PC-3 (cell line): ENCODE measurements at regions not wholly inside any gene's neighbourhood (a gene's known extent, or its start where the extent isn't known, plus 50 kb on each side); places are given as distances from the start of the nearest gene placed in this dataset.

Experiments used
- ATAC-seq: fragments of 200-7000 bp; cut with Tn5 transposase; 2 replicates; pipeline ENCODE4 v1.9.1; 2020; ENCODE audit warnings: mild to moderate bottlenecking, moderate library complexity
- BruUV-seq: library from RNA; stranded (reverse); fragments of 400-500 nt; replicated peaks from 2 replicates; lab custom pipeline; 2021; lab: Mats Ljungman, UMichigan
- CTCF ChIA-PET: fragments of 300-600 bp; sonication (Branson Sonifier 250); formaldehyde crosslinking; loops from one replicate; lab custom pipeline; 2022; ENCODE audit warnings: antibody characterized with exemption; lab: Charles Lee
- POLR2A ChIA-PET: fragments of 300-600 bp; sonication (Branson Sonifier 250); formaldehyde crosslinking; loops from one replicate; lab custom pipeline; 2022; ENCODE audit warnings: antibody characterized with exemption; ENCODE audit not compliant: unreplicated experiment; lab: Charles Lee
- DNase-seq: peaks from one replicate; pipeline ENCODE4 v3.0.0-alpha.2; 2015
- H2AFZ ChIP-seq: fragments of 300-600 bp; sonication (generic); 2 replicates; pipeline ENCODE4 v1.6.0; 2016; ENCODE audit warnings: antibody characterized with exemption, low read length
- H3F3A ChIP-seq: fragments of 300-600 bp; sonication (generic); one replicate; pipeline ENCODE4 v1.6.0; 2017; ENCODE audit warnings: antibody characterized with exemption, low read length, control low read depth, mild to moderate bottlenecking; ENCODE audit not compliant: unreplicated experiment
- H3K27ac ChIP-seq: fragments of 300-600 bp; sonication (generic); 2 replicates; pipeline ENCODE4 v1.5.1; 2016; ENCODE audit warnings: mild to moderate bottlenecking, low read length
- H3K27me3 ChIP-seq: fragments of 300-600 bp; sonication (generic); 2 replicates; pipeline ENCODE4 v1.6.1; 2016; ENCODE audit warnings: low read length, mixed read lengths
- H3K36me3 ChIP-seq: fragments of 300-600 bp; sonication (generic); 2 replicates; pipeline ENCODE4 v1.6.1; 2016; ENCODE audit warnings: low read depth, mixed run types, low read length, mixed read lengths
- H3K4me1 ChIP-seq: fragments of 300-600 bp; sonication (generic); 2 replicates; pipeline ENCODE4 v1.5.1; 2016; ENCODE audit warnings: low read length; ENCODE audit not compliant: insufficient read depth
- H3K4me2 ChIP-seq: fragments of 300-600 bp; sonication (generic); 2 replicates; pipeline ENCODE4 v1.6.0; 2016; ENCODE audit warnings: low read length
- H3K4me3 ChIP-seq: fragments of 300-600 bp; sonication (generic); 2 replicates; pipeline ENCODE4 v1.5.1; 2016; ENCODE audit warnings: mild to moderate bottlenecking, low read length, mixed read lengths
- H3K79me2 ChIP-seq: fragments of 300-600 bp; sonication (generic); 2 replicates; pipeline ENCODE4 v1.6.1; 2017; ENCODE audit warnings: low read length, mixed read lengths
- H3K9ac ChIP-seq: fragments of 300-600 bp; sonication (generic); 2 replicates; pipeline ENCODE4 v1.6.0; 2016; ENCODE audit warnings: mild to moderate bottlenecking, low read length
- H3K9me2 ChIP-seq: fragments of 300-600 bp; sonication (generic); replicated peaks from 2 replicates; pipeline ENCODE4 v1.6.1; 2016; ENCODE audit warnings: mixed run types, low read length, mixed read lengths
- H3K9me3 ChIP-seq: fragments of 300-600 bp; sonication (generic); 2 replicates; pipeline ENCODE4 v1.6.1; 2016; ENCODE audit warnings: low read length, mixed read lengths
- H4K20me1 ChIP-seq: fragments of 300-600 bp; sonication (generic); 2 replicates; pipeline ENCODE4 v1.6.1; 2016; ENCODE audit warnings: low read length, mixed read lengths
- EZH2 ChIP-seq: fragments of 300-600 bp; sonication (generic); IDR thresholded peaks from one replicate; pipeline ENCODE4 v1.6.1; 2017; ENCODE audit warnings: antibody characterized with exemption, mild to moderate bottlenecking, low read length; ENCODE audit not compliant: unreplicated experiment
- EZH2phosphoT487 ChIP-seq: fragments of 300-600 bp; sonication (generic); IDR thresholded peaks from 2 replicates; pipeline ENCODE4 v1.6.1; 2018; ENCODE audit warnings: mild to moderate bottlenecking, antibody characterized with exemption, low read length, borderline replicate concordance
- intact Hi-C: fragments of 100-400 bp; cut with micrococcal nuclease; formaldehyde crosslinking; loops from 2 replicates; pipeline ENCODE4 v1.9.0; 2023
- TF ChIP-seq, protein P1 (sequence below): fragments of 300-600 bp; sonication (generic); conservative IDR thresholded peaks from 2 replicates; pipeline ENCODE4 v1.5.1; 2017; ENCODE audit warnings: antibody characterized with exemption, low read depth, mild to moderate bottlenecking, low read length

DNA sequence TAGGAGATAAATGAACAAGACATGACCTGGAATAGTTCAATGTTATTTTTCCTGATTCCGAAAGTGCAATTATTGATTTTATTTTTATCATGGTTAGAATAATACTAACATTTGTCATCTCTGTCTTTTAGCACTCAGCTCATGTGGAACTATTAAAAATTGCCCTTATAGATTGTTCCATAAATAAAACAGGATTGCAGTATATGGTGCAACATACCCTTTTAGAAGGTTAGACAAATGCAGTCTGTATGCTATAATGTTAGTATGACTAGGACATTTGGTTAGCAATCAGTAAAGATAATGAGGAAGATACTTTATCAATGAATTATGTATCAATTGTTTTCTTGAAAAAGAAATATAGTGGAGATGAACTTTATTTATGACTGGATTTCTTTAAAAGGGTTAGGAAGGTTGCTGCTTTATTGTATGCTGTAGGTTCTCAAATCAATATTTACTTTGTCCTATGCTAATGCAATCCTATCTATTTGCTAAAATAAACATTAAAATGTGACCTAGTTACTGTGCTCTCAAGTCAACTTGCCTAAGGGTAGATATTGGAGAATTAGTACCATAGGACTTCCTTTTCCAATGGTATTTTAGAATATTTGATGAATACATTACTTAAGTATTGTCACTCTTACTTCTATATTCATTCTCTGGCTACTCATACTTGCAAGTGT is 348.9 kb upstream of the ISL1 start:
- Histone ChIP-seq H3K27ac (no peak overlapping the region), H3K4me1 (no peaks in the 10 kb centered on the region), H4K20me1 (no peaks in the 10 kb centered on the region), H3K9me3 (no peaks in the 10 kb centered on the region), H3K9me2 (no peaks in the 10 kb centered on the region), H3F3A (no peaks in the 10 kb centered on the region), H3K79me2 (no peaks in the 10 kb centered on the region), H3K27me3 (0 out of 2 replicates have a peak, but pooled peaks cover 4% of the 10 kb centered on the region), H3K36me3 (no peaks in the 10 kb centered on the region), H3K4me3 (no peak overlapping the region), H2AFZ (no peak overlapping the region), H3K9ac (no peak overlapping the region), H3K4me2 (no peak overlapping the region)
- ChIA-PET CTCF (no interaction called here), POLR2A (no interaction called here)
- intact Hi-C loops = no loop called here
- no peak for TF ChIP-seq EZH2phosphoT487
- ATAC-seq (no peak), DNase-seq (no peak)
- no TSS peak for BruUV-seq

DNA sequence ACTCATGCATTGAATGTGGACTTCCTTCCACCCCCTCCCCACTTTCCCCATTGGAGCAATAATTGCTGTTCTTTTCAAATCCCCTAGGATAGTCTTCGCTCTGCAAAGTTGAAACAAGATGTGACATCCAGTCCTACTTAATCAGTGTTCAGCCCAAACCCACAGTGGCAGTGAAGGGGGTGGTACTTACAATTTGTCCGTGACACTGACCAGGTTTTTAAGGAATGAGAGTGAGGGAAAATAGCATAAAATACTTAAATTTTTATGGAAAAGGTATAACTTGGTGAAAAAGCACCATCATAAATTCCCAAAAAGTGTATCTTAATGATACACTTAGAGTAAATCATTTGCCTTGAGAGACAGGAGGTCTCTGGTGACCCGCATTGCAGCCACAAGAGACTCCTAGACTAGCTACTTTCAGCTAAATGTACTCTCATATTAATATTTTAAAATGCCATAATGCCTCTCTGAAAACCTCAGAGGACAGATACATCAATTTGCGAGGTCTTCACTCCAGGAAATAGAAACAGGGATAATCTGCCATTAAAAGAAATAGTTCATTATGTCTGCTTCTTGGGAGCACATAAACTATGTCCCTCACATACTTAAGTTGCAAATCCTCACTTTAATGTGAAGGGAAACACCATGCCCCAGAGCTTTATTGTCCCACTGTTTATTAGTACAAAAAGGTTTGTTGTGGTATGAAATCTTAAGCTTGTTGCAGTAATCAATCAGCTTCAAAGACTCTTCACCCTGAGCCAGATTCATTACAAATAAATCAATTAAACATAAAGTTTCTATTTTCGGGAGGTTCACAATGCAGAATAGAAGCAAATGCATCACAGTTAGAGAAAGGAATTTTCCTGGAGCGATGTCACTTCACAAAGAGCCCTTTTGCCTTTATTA is 343.6 kb upstream of the ISL1 start:
- ATAC-seq = no peak
- TF ChIP-seq EZH2 (no peak), EZH2phosphoT487 (no peak)
- ChIA-PET CTCF (no interaction called here), POLR2A (no interaction called here)
- H4K20me1 ChIP-seq = no peaks in the 10 kb centered on the region
- no peak overlapping the region for H3K4me2 ChIP-seq
- no peak overlapping the region for H2AFZ ChIP-seq
- intact Hi-C loops = no loop called here
- no peak overlapping the region for H3K4me3 ChIP-seq
- 0 out of 2 replicates have a peak, but pooled peaks cover 4% of the 10 kb centered on the region for H3K27me3 ChIP-seq
- no peak overlapping the region for H3K9ac ChIP-seq
- H3K36me3 ChIP-seq = no peaks in the 10 kb centered on the region
- no peak for DNase-seq
- H3K27ac ChIP-seq = no peak overlapping the region
- H3K79me2 ChIP-seq = no peaks in the 10 kb centered on the region
- no peaks in the 10 kb centered on the region for H3F3A ChIP-seq
- H3K9me2 ChIP-seq = no peaks in the 10 kb centered on the region
- no peaks in the 10 kb centered on the region for H3K4me1 ChIP-seq
- no TSS peak for BruUV-seq
- no peaks in the 10 kb centered on the region for H3K9me3 ChIP-seq

DNA sequence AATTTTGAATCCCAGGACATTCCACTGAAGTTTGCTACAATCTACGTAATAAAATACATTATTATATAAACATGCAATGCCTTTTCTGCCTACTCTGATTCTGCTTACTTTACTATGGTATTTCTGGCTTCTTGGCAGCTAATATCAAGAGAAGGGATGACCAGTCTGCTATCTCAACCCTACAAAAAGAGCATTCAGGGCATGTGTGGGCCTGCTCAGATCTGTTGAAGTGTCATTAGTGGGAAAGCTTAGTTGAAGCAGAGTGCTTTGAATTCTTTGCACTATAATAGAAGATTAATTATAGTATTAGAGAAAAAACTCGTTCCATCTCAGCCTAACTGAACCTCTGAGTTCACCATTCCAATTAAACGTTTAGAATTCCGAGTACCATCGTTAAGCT is 339.5 kb upstream of the ISL1 start:
- H3K4me2 ChIP-seq = no peak overlapping the region
- ATAC-seq (no peak), DNase-seq (no peak)
- no peaks in the 10 kb centered on the region for H3K79me2 ChIP-seq
- TF ChIP-seq EZH2 = no peak
- no peak for TF ChIP-seq EZH2phosphoT487
- TF ChIP-seq, protein P1, sequence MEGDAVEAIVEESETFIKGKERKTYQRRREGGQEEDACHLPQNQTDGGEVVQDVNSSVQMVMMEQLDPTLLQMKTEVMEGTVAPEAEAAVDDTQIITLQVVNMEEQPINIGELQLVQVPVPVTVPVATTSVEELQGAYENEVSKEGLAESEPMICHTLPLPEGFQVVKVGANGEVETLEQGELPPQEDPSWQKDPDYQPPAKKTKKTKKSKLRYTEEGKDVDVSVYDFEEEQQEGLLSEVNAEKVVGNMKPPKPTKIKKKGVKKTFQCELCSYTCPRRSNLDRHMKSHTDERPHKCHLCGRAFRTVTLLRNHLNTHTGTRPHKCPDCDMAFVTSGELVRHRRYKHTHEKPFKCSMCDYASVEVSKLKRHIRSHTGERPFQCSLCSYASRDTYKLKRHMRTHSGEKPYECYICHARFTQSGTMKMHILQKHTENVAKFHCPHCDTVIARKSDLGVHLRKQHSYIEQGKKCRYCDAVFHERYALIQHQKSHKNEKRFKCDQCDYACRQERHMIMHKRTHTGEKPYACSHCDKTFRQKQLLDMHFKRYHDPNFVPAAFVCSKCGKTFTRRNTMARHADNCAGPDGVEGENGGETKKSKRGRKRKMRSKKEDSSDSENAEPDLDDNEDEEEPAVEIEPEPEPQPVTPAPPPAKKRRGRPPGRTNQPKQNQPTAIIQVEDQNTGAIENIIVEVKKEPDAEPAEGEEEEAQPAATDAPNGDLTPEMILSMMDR = no peak
- intact Hi-C loops = no loop called here
- no TSS peak for BruUV-seq
- no peaks in the 10 kb centered on the region for H4K20me1 ChIP-seq
- no peaks in the 10 kb centered on the region for H3F3A ChIP-seq
- 0 out of 2 replicates have a peak, but pooled peaks cover 3% of the 10 kb centered on the region for H3K27me3 ChIP-seq
- H3K9me2 ChIP-seq = no peaks in the 10 kb centered on the region
- H3K36me3 ChIP-seq = no peaks in the 10 kb centered on the region
- CTCF ChIA-PET = no interaction called here
- H3K27ac ChIP-seq = no peak overlapping the region
- no peak overlapping the region for H3K4me3 ChIP-seq
- POLR2A ChIA-PET = no interaction called here
- H3K9me3 ChIP-seq = no peaks in the 10 kb centered on the region
- H3K9ac ChIP-seq = no peak overlapping the region
- H3K4me1 ChIP-seq = no peaks in the 10 kb centered on the region
- H2AFZ ChIP-seq = no peak overlapping the region
